ENCODE measurements at regions not wholly inside any gene's neighbourhood (a gene's known extent, or its start where the extent isn't known, plus 50 kb on each side); places are given as distances from the start of the nearest gene placed in this dataset.
A peak's percentile ranks its signal among the peaks of the same experiment; 100 is the strongest.

- DNase-seq (no peak), ATAC-seq (ENCODE audit: low read depth in 2 of 2) (no peak)
- Histone ChIP-seq H3K4me1 (ENCODE audit: control insufficient read depth, insufficient read depth, low read length, poor library complexity, severe bottlenecking) (no peaks in the 10 kb centered on the region), H3K27me3 (ENCODE audit: control insufficient read depth, insufficient read depth, low read length) (no peaks in the 10 kb centered on the region), H3K4me3 (ENCODE audit: low read depth, low read length) (no peak overlapping the region), H3K36me3 (ENCODE audit: control insufficient read depth, insufficient read depth, low read length) (no peaks in the 10 kb centered on the region), H3K27ac (ENCODE audit: insufficient read depth, low read length, poor library complexity, severe bottlenecking) (no peak overlapping the region), H3K9me3 (ENCODE audit: control insufficient read depth in 2 of 2, low read length in 2 of 2) (no peaks in the 10 kb centered on the region)
- Mint-ChIP-seq H3K27me3 (no peaks in the 10 kb centered on the region), H3K9me3 (peaks cover 0 to 7% (median 5%) of the 10 kb centered on the region in 7 donors), H3K4me3 (no peak overlapping the region), H3K27ac (no peak overlapping the region), H3K4me1 (no peaks in the 10 kb centered on the region), H3K36me3 (no peaks in the 10 kb centered on the region)
Measured at GRCh38 chr4:130563889-130564418, 1468.0 kb downstream of the C4orf33 start.

- no peaks in the 10 kb centered on the region for H3K9me3 ChIP-seq (ENCODE audit: control insufficient read depth in 2 of 2, low read length in 2 of 2)
- DNase-seq = no peak
- H3K27ac ChIP-seq (ENCODE audit: insufficient read depth, low read length, poor library complexity, severe bottlenecking) = no peak overlapping the region
- H3K4me1 ChIP-seq (ENCODE audit: control insufficient read depth, insufficient read depth, low read length, poor library complexity, severe bottlenecking) = no peaks in the 10 kb centered on the region
- ATAC-seq (ENCODE audit: low read depth in 2 of 2) = no peak
- Mint-ChIP-seq H3K36me3 (no peaks in the 10 kb centered on the region), H3K9me3 (peaks cover 0 to 7% (median 2%) of the 10 kb centered on the region in 7 donors), H3K27me3 (no peaks in the 10 kb centered on the region), H3K4me1 (no peaks in the 10 kb centered on the region), H3K27ac (no peak overlapping the region), H3K4me3 (no peak overlapping the region)
- H3K27me3 ChIP-seq (ENCODE audit: control insufficient read depth, insufficient read depth, low read length) = no peaks in the 10 kb centered on the region
- H3K4me3 ChIP-seq (ENCODE audit: low read depth, low read length) = no peak overlapping the region
- H3K36me3 ChIP-seq (ENCODE audit: control insufficient read depth, insufficient read depth, low read length) = no peaks in the 10 kb centered on the region
Measured at GRCh38 chr4:130568746-130569145, 1472.8 kb downstream of the C4orf33 start.

- Mint-ChIP-seq H3K4me3 (no peak overlapping the region), H3K27ac (no peak overlapping the region)
Measured at GRCh38 chr4:130573742-130574141, 1477.8 kb downstream of the C4orf33 start.

GRCh38 chr4:130574215-130574614 is 1478.3 kb downstream of the C4orf33 start:
- no peak overlapping the region for H3K4me3 ChIP-seq (ENCODE audit: low read depth, low read length)
- no peaks in the 10 kb centered on the region for H3K27me3 ChIP-seq (ENCODE audit: control insufficient read depth, insufficient read depth, low read length)
- H3K4me3 Mint-ChIP-seq = no peak overlapping the region
- H3K27me3 Mint-ChIP-seq = no peaks in the 10 kb centered on the region
- no peaks in the 10 kb centered on the region for H3K4me1 ChIP-seq (ENCODE audit: control insufficient read depth, insufficient read depth, low read length, poor library complexity, severe bottlenecking)
- H3K36me3 ChIP-seq (ENCODE audit: control insufficient read depth, insufficient read depth, low read length) = no peaks in the 10 kb centered on the region
- H3K27ac ChIP-seq (ENCODE audit: insufficient read depth, low read length, poor library complexity, severe bottlenecking) = no peak overlapping the region
- ATAC-seq (ENCODE audit: low read depth in 2 of 2) (no peak), DNase-seq (no peak)
- H3K4me1 Mint-ChIP-seq = no peaks in the 10 kb centered on the region
- no peak overlapping the region for H3K27ac Mint-ChIP-seq
- H3K9me3 ChIP-seq (ENCODE audit: control insufficient read depth in 2 of 2, low read length in 2 of 2) = no peaks in the 10 kb centered on the region
- no peaks in the 10 kb centered on the region for H3K36me3 Mint-ChIP-seq
- peaks cover 0 to 26% (median 4%) of the 10 kb centered on the region in 7 donors for H3K9me3 Mint-ChIP-seq

More at GRCh38 chr4:130573742-130574141, 1477.8 kb downstream of the C4orf33 start:
- Mint-ChIP-seq H3K36me3 (no peaks in the 10 kb centered on the region), H3K9me3 (peaks cover 0 to 26% (median 4%) of the 10 kb centered on the region in 7 donors), H3K4me1 (no peaks in the 10 kb centered on the region), H3K27me3 (no peaks in the 10 kb centered on the region)
- ATAC-seq (ENCODE audit: low read depth in 2 of 2) = no peak
- no peaks in the 10 kb centered on the region for H3K4me1 ChIP-seq (ENCODE audit: control insufficient read depth, insufficient read depth, low read length, poor library complexity, severe bottlenecking)
- no peak for DNase-seq
- H3K27me3 ChIP-seq (ENCODE audit: control insufficient read depth, insufficient read depth, low read length) = no peaks in the 10 kb centered on the region
- H3K9me3 ChIP-seq (ENCODE audit: control insufficient read depth in 2 of 2, low read length in 2 of 2) = no peaks in the 10 kb centered on the region
- no peak overlapping the region for H3K27ac ChIP-seq (ENCODE audit: insufficient read depth, low read length, poor library complexity, severe bottlenecking)
- H3K4me3 ChIP-seq (ENCODE audit: low read depth, low read length) = no peak overlapping the region
- no peaks in the 10 kb centered on the region for H3K36me3 ChIP-seq (ENCODE audit: control insufficient read depth, insufficient read depth, low read length)

GRCh38 chr4:130576218-130576617 is 1480.3 kb downstream of the C4orf33 start:
- H3K27ac ChIP-seq (ENCODE audit: insufficient read depth, low read length, poor library complexity, severe bottlenecking) = no peak overlapping the region
- no peaks in the 10 kb centered on the region for H3K4me1 Mint-ChIP-seq
- no peaks in the 10 kb centered on the region for H3K36me3 ChIP-seq (ENCODE audit: control insufficient read depth, insufficient read depth, low read length)
- no peaks in the 10 kb centered on the region for H3K27me3 Mint-ChIP-seq
- no peaks in the 10 kb centered on the region for H3K36me3 Mint-ChIP-seq
- H3K9me3 Mint-ChIP-seq = peaks cover 0 to 32% (median 4%) of the 10 kb centered on the region in 7 donors
- H3K9me3 ChIP-seq (ENCODE audit: control insufficient read depth in 2 of 2, low read length in 2 of 2) = no peaks in the 10 kb centered on the region
- H3K4me1 ChIP-seq (ENCODE audit: control insufficient read depth, insufficient read depth, low read length, poor library complexity, severe bottlenecking) = no peaks in the 10 kb centered on the region
- DNase-seq = no peak
- no peak overlapping the region for H3K4me3 Mint-ChIP-seq
- ATAC-seq (ENCODE audit: low read depth in 2 of 2) = no peak
- no peaks in the 10 kb centered on the region for H3K27me3 ChIP-seq (ENCODE audit: control insufficient read depth, insufficient read depth, low read length)
- no peak overlapping the region for H3K4me3 ChIP-seq (ENCODE audit: low read depth, low read length)
- H3K27ac Mint-ChIP-seq = no peak overlapping the region

GRCh38 chr4:130591091-130591490 is 1495.1 kb downstream of the C4orf33 start:
- Mint-ChIP-seq H3K36me3 (no peaks in the 10 kb centered on the region), H3K27me3 (no peaks in the 10 kb centered on the region), H3K9me3 (peaks cover 0 to 14% (median 4%) of the 10 kb centered on the region in 7 donors), H3K4me3 (no peak overlapping the region), H3K4me1 (no peaks in the 10 kb centered on the region), H3K27ac (no peak overlapping the region)
- Histone ChIP-seq H3K36me3 (ENCODE audit: control insufficient read depth, insufficient read depth, low read length) (no peaks in the 10 kb centered on the region), H3K4me3 (ENCODE audit: low read depth, low read length) (no peak overlapping the region), H3K4me1 (ENCODE audit: control insufficient read depth, insufficient read depth, low read length, poor library complexity, severe bottlenecking) (no peaks in the 10 kb centered on the region), H3K9me3 (ENCODE audit: control insufficient read depth in 2 of 2, low read length in 2 of 2) (no peaks in the 10 kb centered on the region), H3K27me3 (ENCODE audit: control insufficient read depth, insufficient read depth, low read length) (no peaks in the 10 kb centered on the region), H3K27ac (ENCODE audit: insufficient read depth, low read length, poor library complexity, severe bottlenecking) (no peak overlapping the region)
- no peak for DNase-seq
- ATAC-seq (ENCODE audit: low read depth in 2 of 2) = no peak

- Mint-ChIP-seq H3K36me3 (no peaks in the 10 kb centered on the region), H3K27me3 (no peaks in the 10 kb centered on the region), H3K9me3 (peaks cover 0 to 35% (median 5%) of the 10 kb centered on the region in 7 donors), H3K4me1 (no peaks in the 10 kb centered on the region), H3K27ac (peak overlapping the region in 1 of 3 donors; percentile 22), H3K4me3 (no peak overlapping the region)
- Histone ChIP-seq H3K4me3 (ENCODE audit: low read depth, low read length) (no peak overlapping the region), H3K27ac (ENCODE audit: insufficient read depth, low read length, poor library complexity, severe bottlenecking) (no peak overlapping the region), H3K9me3 (ENCODE audit: control insufficient read depth in 2 of 2, low read length in 2 of 2) (peaks cover 0 to 4% of the 10 kb centered on the region in 2 experiments), H3K4me1 (ENCODE audit: control insufficient read depth, insufficient read depth, low read length, poor library complexity, severe bottlenecking) (no peaks in the 10 kb centered on the region), H3K36me3 (ENCODE audit: control insufficient read depth, insufficient read depth, low read length) (no peaks in the 10 kb centered on the region), H3K27me3 (ENCODE audit: control insufficient read depth, insufficient read depth, low read length) (no peaks in the 10 kb centered on the region)
- DNase-seq (no peak), ATAC-seq (ENCODE audit: low read depth in 2 of 2) (no peak)
Measured at GRCh38 chr4:130600706-130601105, 1504.8 kb downstream of the C4orf33 start.

GRCh38 chr4:130603043-130603442 is 1507.1 kb downstream of the C4orf33 start:
- DNase-seq (no peak), ATAC-seq (ENCODE audit: low read depth in 2 of 2) (no peak)
- Histone ChIP-seq H3K9me3 (ENCODE audit: control insufficient read depth in 2 of 2, low read length in 2 of 2) (peaks cover 2 to 4% of the 10 kb centered on the region in 2 experiments), H3K4me1 (ENCODE audit: control insufficient read depth, insufficient read depth, low read length, poor library complexity, severe bottlenecking) (no peaks in the 10 kb centered on the region), H3K27me3 (ENCODE audit: control insufficient read depth, insufficient read depth, low read length) (no peaks in the 10 kb centered on the region), H3K36me3 (ENCODE audit: control insufficient read depth, insufficient read depth, low read length) (no peaks in the 10 kb centered on the region), H3K4me3 (ENCODE audit: low read depth, low read length) (no peak overlapping the region), H3K27ac (ENCODE audit: insufficient read depth, low read length, poor library complexity, severe bottlenecking) (no peak overlapping the region)
- no peak overlapping the region for H3K27ac Mint-ChIP-seq
- H3K27me3 Mint-ChIP-seq = no peaks in the 10 kb centered on the region
- peaks cover 0 to 22% (median 5%) of the 10 kb centered on the region in 7 donors for H3K9me3 Mint-ChIP-seq
- H3K4me3 Mint-ChIP-seq = no peak overlapping the region
- H3K4me1 Mint-ChIP-seq = no peaks in the 10 kb centered on the region
- H3K36me3 Mint-ChIP-seq = no peaks in the 10 kb centered on the region

All from CD4-positive, CD25-positive, alpha-beta regulatory T cell (primary cell).